Fibroblast of villous mesenchyme (primary cell): ENCODE measurements at regions not wholly inside any gene's neighbourhood (a gene's known extent, or its start where the extent isn't known, plus 50 kb on each side); places are given as distances from the start of the nearest gene placed in this dataset.

Experiments used
- DNase-seq: peaks from one replicate; pipeline ENCODE4 v3.0.0-alpha.2; 2010; ENCODE audit warnings: low read depth
- H3K4me3 ChIP-seq: 2 replicates; pipeline ENCODE4 v1.5.1; 2011; ENCODE audit warnings: low read depth, mild to moderate bottlenecking, low read length
- CTCF ChIP-seq: IDR thresholded peaks from 2 replicates; pipeline ENCODE4 v1.5.1; 2012; ENCODE audit warnings: low read depth, mild to moderate bottlenecking, low read length; ENCODE audit not compliant: insufficient read depth

- no peak for TF ChIP-seq CTCF
- H3K4me3 ChIP-seq, result no peak overlapping the region
- no peak for DNase-seq
Observed at GRCh38 chrY:16616201-16616975, 1263.6 kb downstream of the CDY2B start.

- TF ChIP-seq CTCF, result no peak
- DNase-seq, result peak; percentile 8
- no peak overlapping the region for H3K4me3 ChIP-seq
Observed at GRCh38 chrY:16608679-16609078, 1271.3 kb downstream of the CDY2B start.

GRCh38 chrY:16602146-16602545 is 1277.9 kb downstream of the CDY2B start:
- no peak for TF ChIP-seq CTCF

GRCh38 chrY:16601626-16602025 is 1278.4 kb downstream of the CDY2B start:
- DNase-seq, result no peak
- no peak overlapping the region for H3K4me3 ChIP-seq
- TF ChIP-seq CTCF, result no peak

More at GRCh38 chrY:16602146-16602545, 1277.9 kb downstream of the CDY2B start:
- no peak for DNase-seq
- no peak overlapping the region for H3K4me3 ChIP-seq

- no peak for TF ChIP-seq CTCF
- DNase-seq, result no peak
- no peak overlapping the region for H3K4me3 ChIP-seq
Observed at GRCh38 chrY:16572061-16572460, 1308.0 kb downstream of the CDY2B start.

- TF ChIP-seq CTCF, result peak; percentile 8
- DNase-seq, result no peak
Observed at GRCh38 chrY:16562491-16562890, 1317.5 kb downstream of the CDY2B start.

GRCh38 chrY:16522021-16522420 is 1358.0 kb downstream of the CDY2B start:
- no peak for TF ChIP-seq CTCF
- DNase-seq, result peak; percentile 74
- no peak overlapping the region for H3K4me3 ChIP-seq

More at GRCh38 chrY:16562491-16562890, 1317.5 kb downstream of the CDY2B start:
- no peak overlapping the region for H3K4me3 ChIP-seq
